Fibroblast of peridontal ligament (primary cell): ENCODE measurements at regions not wholly inside any gene's neighbourhood (a gene's known extent, or its start where the extent isn't known, plus 50 kb on each side); places are given as distances from the start of the nearest gene placed in this dataset.
A peak's percentile ranks its signal among the peaks of the same experiment; 100 is the strongest.
"Not testable (repeated sequence)": the region's sequence is repeated elsewhere in the genome, so short reads cannot be mapped to it uniquely, and the experiment has no call there.

Experiments
- DNase-seq: peaks from one replicate; pipeline ENCODE4 v3.0.0-alpha.2; 2010; ENCODE audit errors: extremely low read depth

DNA sequence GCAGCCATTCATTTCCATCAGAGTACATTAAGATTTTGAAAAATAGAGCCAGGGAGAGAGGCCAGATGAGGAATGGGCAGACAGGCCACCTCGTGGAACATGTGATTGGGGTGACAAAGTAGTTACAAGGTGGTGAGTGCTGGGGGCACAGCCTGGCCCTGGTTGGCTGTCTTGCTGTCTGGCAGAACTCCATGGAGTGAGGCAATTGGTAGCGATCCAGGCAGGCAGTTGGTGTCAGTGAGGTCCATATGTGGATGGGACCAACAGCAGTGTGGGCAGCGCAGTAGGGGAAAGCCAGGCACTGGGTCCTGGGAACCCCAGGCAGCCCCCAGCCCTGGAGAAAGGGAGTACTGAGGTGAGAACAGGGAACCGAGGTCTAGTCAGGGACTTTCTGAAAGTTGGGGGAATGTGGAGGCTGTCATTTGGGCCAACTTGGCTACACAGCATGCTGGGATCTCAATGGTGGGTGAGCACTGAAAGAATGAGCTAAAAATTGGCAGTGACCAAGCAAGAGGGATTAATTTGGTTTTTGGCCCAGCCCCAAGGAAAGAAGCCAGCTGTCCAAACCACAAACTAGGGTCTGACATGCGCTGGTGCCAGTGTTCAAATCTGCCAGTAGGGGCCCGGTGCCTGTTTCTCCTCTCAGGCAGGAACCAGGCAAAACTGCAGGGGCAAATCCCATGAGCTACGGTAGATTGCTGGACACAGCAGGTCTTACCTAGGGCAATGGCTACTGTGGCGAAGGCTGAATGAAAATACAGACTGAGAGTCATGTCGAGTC is 61.4 kb upstream of the E2F3 start:
- DNase-seq: no peak

DNA sequence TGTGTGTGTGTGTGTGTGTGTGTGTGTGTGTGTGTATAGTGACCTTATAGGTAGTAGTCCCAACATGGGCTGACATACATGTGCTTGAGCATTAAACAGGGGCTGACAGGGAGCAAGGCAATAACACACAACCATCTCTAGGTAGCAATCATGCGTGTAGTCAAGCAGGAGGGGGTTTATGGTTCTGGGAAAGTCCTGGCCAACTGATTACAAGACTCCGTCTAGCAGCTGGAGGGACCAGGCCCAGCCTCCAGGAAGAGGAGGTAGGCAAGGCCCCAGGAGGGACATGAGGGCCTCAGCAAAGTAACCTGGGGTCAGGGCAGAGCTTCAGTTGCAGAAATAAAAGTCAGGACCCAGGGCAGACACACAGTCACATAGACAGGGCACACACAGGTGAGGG is 60.6 kb upstream of the E2F3 start:
- no peak for DNase-seq

- DNase-seq: no peak
Observed at GRCh38 chr6:20341564-20341963, 60.1 kb upstream of the E2F3 start.

GRCh38 chr6:20346948-20347347 is 54.7 kb upstream of the E2F3 start:
- not testable (repeated sequence) for DNase-seq

DNA sequence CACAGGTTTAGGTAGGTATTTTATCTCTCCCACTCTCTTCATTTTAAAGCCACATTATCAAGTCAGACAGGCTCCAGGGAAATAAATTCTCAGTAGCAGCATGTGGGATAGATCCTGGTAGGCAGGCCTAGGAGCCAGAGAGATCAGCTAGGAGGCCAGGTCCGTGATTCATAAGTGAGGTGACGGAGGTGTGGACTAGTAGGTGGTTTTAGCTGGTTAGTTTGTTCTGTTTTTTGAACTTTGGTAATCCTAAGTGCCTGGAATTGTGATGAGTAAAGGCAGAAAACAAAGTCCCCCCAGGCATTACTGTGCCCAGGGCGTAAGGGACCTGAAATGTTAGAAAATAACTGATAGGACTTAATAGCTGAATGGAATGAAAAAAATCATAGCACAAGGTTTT is 53.6 kb upstream of the E2F3 start:
- no peak for DNase-seq

GRCh38 chr6:20349225-20349624 is 52.5 kb upstream of the E2F3 start:
- DNase-seq: no peak

GRCh38 chr6:20350215-20350614 is 51.5 kb upstream of the E2F3 start:
- DNase-seq: peak; percentile 13

- no peak for DNase-seq
Observed at GRCh38 chr6:20351534-20351933, 50.1 kb upstream of the E2F3 start.
